GM23338 (cell line): ENCODE measurements at regions not wholly inside any gene's neighbourhood (a gene's known extent, or its start where the extent isn't known, plus 50 kb on each side); places are given as distances from the start of the nearest gene placed in this dataset.

Source experiments
- ATAC-seq: fragments of 200-7000 bp; cut with Tn5 transposase; 3 replicates; pipeline ENCODE4 v1.9.1; 2020
- DNase-seq: peaks from one replicate; pipeline ENCODE4 v3.0.0-alpha.2; 2015; ENCODE audit warnings: low spot score
- H2AFZ ChIP-seq: fragments of 200-600 bp; sonication (generic); 2 replicates; pipeline ENCODE4 v1.8.0; 2016; ENCODE audit warnings: antibody characterized with exemption, mild to moderate bottlenecking, moderate library complexity
- H3F3A ChIP-seq: fragments of 200-600 bp; sonication (generic); replicated peaks from 2 replicates; pipeline ENCODE4 v1.8.0; 2017; ENCODE audit warnings: antibody characterized with exemption, mixed run types, low read depth
- H3K27ac ChIP-seq: fragments of 200-600 bp; sonication (generic); 2 replicates; pipeline ENCODE4 v1.6.1; 2016; ENCODE audit warnings: low read depth
- H3K27me3 ChIP-seq: fragments of 200-600 bp; sonication (generic); 2 replicates; pipeline ENCODE4 v1.8.0; 2016; ENCODE audit warnings: mild to moderate bottlenecking, mixed run types, moderate library complexity; ENCODE audit not compliant: insufficient read depth
- H3K36me3 ChIP-seq: fragments of 200-600 bp; sonication (generic); 2 replicates; pipeline ENCODE4 v1.8.0; 2016; ENCODE audit warnings: mild to moderate bottlenecking; ENCODE audit not compliant: insufficient read depth
- H3K4me1 ChIP-seq: fragments of 200-600 bp; sonication (generic); 2 replicates; pipeline ENCODE4 v1.8.0; 2016; ENCODE audit warnings: mild to moderate bottlenecking, moderate library complexity; ENCODE audit not compliant: insufficient read depth
- H3K4me2 ChIP-seq: fragments of 200-600 bp; sonication (generic); 2 replicates; pipeline ENCODE4 v1.7.1; 2017; ENCODE audit warnings: mixed run types
- H3K4me3 ChIP-seq: fragments of 200-600 bp; sonication (generic); 2 replicates; pipeline ENCODE4 v1.6.1; 2016; ENCODE audit warnings: mixed run types
- H3K79me2 ChIP-seq: fragments of 200-600 bp; sonication (generic); replicated peaks from 2 replicates; pipeline ENCODE4 v1.8.0; 2017; ENCODE audit warnings: mild to moderate bottlenecking; ENCODE audit not compliant: insufficient read depth
- H3K9me2 ChIP-seq: fragments of 200-600 bp; sonication (generic); 2 replicates; pipeline ENCODE4 v1.8.0; 2017; ENCODE audit not compliant: insufficient read depth
- H4K20me1 ChIP-seq: fragments of 200-600 bp; sonication (generic); replicated peaks from 2 replicates; pipeline ENCODE4 v1.8.0; 2017; ENCODE audit warnings: mild to moderate bottlenecking; ENCODE audit not compliant: insufficient read depth
- H3K27ac Mint-ChIP-seq: 2 replicates; pipeline ENCODE4 v1.8.0; 2020; ENCODE audit warnings: inconsistent platforms, mild to moderate bottlenecking, moderate library complexity, mixed read lengths
- H3K27me3 Mint-ChIP-seq: 3 replicates; pipeline ENCODE4 v1.8.0; 2022; ENCODE audit warnings: low read depth, mild to moderate bottlenecking, moderate library complexity, mixed read lengths, inconsistent platforms; ENCODE audit not compliant: insufficient read depth, poor library complexity
- H3K36me3 Mint-ChIP-seq: 3 replicates; pipeline ENCODE4 v1.8.0; 2021; ENCODE audit warnings: low read depth, mild to moderate bottlenecking, inconsistent platforms, moderate library complexity, mixed read lengths
- H3K4me1 Mint-ChIP-seq: 3 replicates; pipeline ENCODE4 v1.8.0; 2020; ENCODE audit warnings: mild to moderate bottlenecking, inconsistent platforms, mixed read lengths
- H3K4me3 Mint-ChIP-seq: 3 replicates; pipeline ENCODE4 v1.8.0; 2021; ENCODE audit warnings: moderate library complexity, mild to moderate bottlenecking, inconsistent platforms, mixed read lengths
- H3K9me3 Mint-ChIP-seq: 3 replicates; pipeline ENCODE4 v1.8.0; 2020; ENCODE audit warnings: moderate library complexity, mild to moderate bottlenecking, inconsistent platforms, mixed read lengths
- STAT1 ChIP-seq: IDR thresholded peaks from one replicate; pipeline ENCODE4 v1.6.1; 2016; ENCODE audit warnings: antibody characterized with exemption; ENCODE audit not compliant: unreplicated experiment
- TF ChIP-seq, protein P1 (sequence below): IDR thresholded peaks from 2 replicates; pipeline ENCODE4 v1.6.1; 2016; ENCODE audit warnings: antibody characterized with exemption
- TF ChIP-seq, protein P2 (sequence below): IDR thresholded peaks from one replicate; pipeline ENCODE4 v1.6.1; 2018; ENCODE audit warnings: antibody characterized with exemption; ENCODE audit not compliant: unreplicated experiment

DNA sequence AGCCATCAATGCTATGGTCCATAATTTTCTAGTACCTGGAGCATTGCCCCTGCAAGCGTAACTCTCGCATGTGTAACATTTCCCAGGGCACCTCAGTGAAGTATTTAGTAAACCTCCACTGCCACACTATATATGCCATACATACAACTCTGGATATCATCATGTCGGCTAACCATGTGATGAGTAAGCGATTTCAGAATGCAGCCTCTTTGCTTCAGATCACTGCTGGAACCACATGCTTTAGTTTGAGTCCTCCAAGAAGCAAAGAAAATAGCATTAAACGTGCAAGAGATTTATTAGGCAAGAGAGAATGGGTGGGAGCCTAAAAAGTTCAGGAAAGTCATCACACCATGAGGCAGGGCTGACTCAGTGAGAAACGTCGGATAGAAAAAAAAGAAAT is 635.6 kb upstream of the SLITRK5 start (continued):
- TF ChIP-seq, protein P1, sequence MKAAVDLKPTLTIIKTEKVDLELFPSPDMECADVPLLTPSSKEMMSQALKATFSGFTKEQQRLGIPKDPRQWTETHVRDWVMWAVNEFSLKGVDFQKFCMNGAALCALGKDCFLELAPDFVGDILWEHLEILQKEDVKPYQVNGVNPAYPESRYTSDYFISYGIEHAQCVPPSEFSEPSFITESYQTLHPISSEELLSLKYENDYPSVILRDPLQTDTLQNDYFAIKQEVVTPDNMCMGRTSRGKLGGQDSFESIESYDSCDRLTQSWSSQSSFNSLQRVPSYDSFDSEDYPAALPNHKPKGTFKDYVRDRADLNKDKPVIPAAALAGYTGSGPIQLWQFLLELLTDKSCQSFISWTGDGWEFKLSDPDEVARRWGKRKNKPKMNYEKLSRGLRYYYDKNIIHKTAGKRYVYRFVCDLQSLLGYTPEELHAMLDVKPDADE = no peak
- TF ChIP-seq, protein P2, sequence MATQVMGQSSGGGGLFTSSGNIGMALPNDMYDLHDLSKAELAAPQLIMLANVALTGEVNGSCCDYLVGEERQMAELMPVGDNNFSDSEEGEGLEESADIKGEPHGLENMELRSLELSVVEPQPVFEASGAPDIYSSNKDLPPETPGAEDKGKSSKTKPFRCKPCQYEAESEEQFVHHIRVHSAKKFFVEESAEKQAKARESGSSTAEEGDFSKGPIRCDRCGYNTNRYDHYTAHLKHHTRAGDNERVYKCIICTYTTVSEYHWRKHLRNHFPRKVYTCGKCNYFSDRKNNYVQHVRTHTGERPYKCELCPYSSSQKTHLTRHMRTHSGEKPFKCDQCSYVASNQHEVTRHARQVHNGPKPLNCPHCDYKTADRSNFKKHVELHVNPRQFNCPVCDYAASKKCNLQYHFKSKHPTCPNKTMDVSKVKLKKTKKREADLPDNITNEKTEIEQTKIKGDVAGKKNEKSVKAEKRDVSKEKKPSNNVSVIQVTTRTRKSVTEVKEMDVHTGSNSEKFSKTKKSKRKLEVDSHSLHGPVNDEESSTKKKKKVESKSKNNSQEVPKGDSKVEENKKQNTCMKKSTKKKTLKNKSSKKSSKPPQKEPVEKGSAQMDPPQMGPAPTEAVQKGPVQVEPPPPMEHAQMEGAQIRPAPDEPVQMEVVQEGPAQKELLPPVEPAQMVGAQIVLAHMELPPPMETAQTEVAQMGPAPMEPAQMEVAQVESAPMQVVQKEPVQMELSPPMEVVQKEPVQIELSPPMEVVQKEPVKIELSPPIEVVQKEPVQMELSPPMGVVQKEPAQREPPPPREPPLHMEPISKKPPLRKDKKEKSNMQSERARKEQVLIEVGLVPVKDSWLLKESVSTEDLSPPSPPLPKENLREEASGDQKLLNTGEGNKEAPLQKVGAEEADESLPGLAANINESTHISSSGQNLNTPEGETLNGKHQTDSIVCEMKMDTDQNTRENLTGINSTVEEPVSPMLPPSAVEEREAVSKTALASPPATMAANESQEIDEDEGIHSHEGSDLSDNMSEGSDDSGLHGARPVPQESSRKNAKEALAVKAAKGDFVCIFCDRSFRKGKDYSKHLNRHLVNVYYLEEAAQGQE = no peak

DNA sequence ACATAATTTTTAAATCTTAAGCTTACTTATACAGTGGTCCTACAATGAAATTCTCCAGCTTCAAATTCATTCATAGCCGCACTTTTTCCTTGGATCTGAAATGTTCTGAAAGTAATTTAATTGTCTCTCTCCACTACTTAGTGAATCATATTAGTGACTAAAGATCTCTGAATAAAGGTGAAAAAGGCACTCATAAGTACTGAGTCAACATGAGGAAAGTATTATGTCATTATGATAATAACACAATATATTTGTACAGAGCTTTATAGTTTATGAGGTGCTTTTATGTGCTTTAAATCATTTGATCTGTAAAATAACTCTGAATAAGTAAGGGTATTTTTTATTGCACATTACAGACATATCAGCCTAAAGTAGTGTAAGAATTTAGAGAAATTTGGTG is 628.2 kb upstream of the SLITRK5 start:
- H3K4me1 ChIP-seq = no peaks in the 10 kb centered on the region
- TF ChIP-seq, protein P2 = no peak
- no peak for TF ChIP-seq STAT1
- TF ChIP-seq, protein P1 = no peak
- Mint-ChIP-seq H3K9me3 (no peaks in the 10 kb centered on the region), H3K27ac (no peak overlapping the region), H3K27me3 (no peaks in the 10 kb centered on the region), H3K36me3 (no peaks in the 10 kb centered on the region), H3K4me3 (no peak overlapping the region), H3K4me1 (no peaks in the 10 kb centered on the region)
- no peaks in the 10 kb centered on the region for H3K79me2 ChIP-seq
- H3K9me2 ChIP-seq = no peaks in the 10 kb centered on the region
- H3K27ac ChIP-seq = no peak overlapping the region
- H3K4me3 ChIP-seq = no peak overlapping the region
- H3K36me3 ChIP-seq = no peaks in the 10 kb centered on the region
- DNase-seq (no peak), ATAC-seq (no peak)
- H2AFZ ChIP-seq = no peak overlapping the region
- no peak overlapping the region for H3K4me2 ChIP-seq
- H3K27me3 ChIP-seq = no peaks in the 10 kb centered on the region
- no peaks in the 10 kb centered on the region for H4K20me1 ChIP-seq
- no peaks in the 10 kb centered on the region for H3F3A ChIP-seq
